PC-9 (cell line): ENCODE measurements at regions not wholly inside any gene's neighbourhood (a gene's known extent, or its start where the extent isn't known, plus 50 kb on each side); places are given as distances from the start of the nearest gene placed in this dataset.

Experiments
- BruUV-seq: library from RNA; stranded (reverse); fragments of 400-500 nt; replicated peaks from 2 replicates; lab custom pipeline; 2021; lab: Mats Ljungman, UMichigan
- CTCF ChIA-PET: fragments of 300-600 bp; sonication (Branson Sonifier 250); formaldehyde crosslinking; loops from one replicate; lab custom pipeline; 2022; ENCODE audit warnings: antibody characterized with exemption; lab: Charles Lee
- POLR2A ChIA-PET: fragments of 300-600 bp; sonication (Branson Sonifier 250); formaldehyde crosslinking; loops from one replicate; lab custom pipeline; 2022; ENCODE audit warnings: antibody characterized with exemption; ENCODE audit not compliant: unreplicated experiment; lab: Charles Lee
- DNase-seq, 2 experiments: peaks; one replicate each; pipeline versions ENCODE4 v3.0.0 to v3.0.0-alpha.2; 2015 to 2022; ENCODE audit warnings: mixed read lengths in 1 of 2
- H2AFZ ChIP-seq: fragments of 200-600 bp; sonication (generic); 2 replicates; pipeline ENCODE4 v1.8.1; 2017; ENCODE audit warnings: antibody characterized with exemption
- H3F3A ChIP-seq: fragments of 200-600 bp; sonication (generic); 2 replicates; pipeline ENCODE4 v1.8.1; 2017; ENCODE audit warnings: antibody characterized with exemption, mild to moderate bottlenecking, low read depth; ENCODE audit not compliant: insufficient read depth
- H3K27ac ChIP-seq: fragments of 200-600 bp; sonication (generic); 2 replicates; pipeline ENCODE4 v1.6.1; 2016; ENCODE audit warnings: mixed run types
- H3K27me3 ChIP-seq: fragments of 200-600 bp; sonication (generic); 2 replicates; pipeline ENCODE4 v1.6.1; 2016; ENCODE audit warnings: low read depth, mixed run types; ENCODE audit not compliant: insufficient read depth
- H3K36me3 ChIP-seq: fragments of 200-600 bp; sonication (generic); 2 replicates; pipeline ENCODE4 v1.6.1; 2016; ENCODE audit warnings: low read depth, mixed run types
- H3K4me1 ChIP-seq: fragments of 200-600 bp; sonication (generic); replicated peaks from 2 replicates; pipeline ENCODE4 v1.6.1; 2016; ENCODE audit warnings: mixed run types; ENCODE audit not compliant: insufficient read depth
- H3K4me2 ChIP-seq: fragments of 200-600 bp; sonication (generic); 2 replicates; pipeline ENCODE4 v1.6.1; 2017; ENCODE audit warnings: mixed run types
- H3K4me3 ChIP-seq: fragments of 200-600 bp; sonication (generic); 2 replicates; pipeline ENCODE4 v1.6.1; 2016; ENCODE audit warnings: mixed run types
- H3K79me2 ChIP-seq: fragments of 200-600 bp; sonication (generic); 2 replicates; pipeline ENCODE4 v1.6.1; 2017; ENCODE audit warnings: low read depth, mixed run types
- H3K9me2 ChIP-seq: fragments of 200-600 bp; sonication (generic); 2 replicates; pipeline ENCODE4 v1.8.1; 2017; ENCODE audit warnings: mild to moderate bottlenecking; ENCODE audit not compliant: insufficient read depth
- H3K9me3 ChIP-seq: fragments of 200-600 bp; sonication (generic); 2 replicates; pipeline ENCODE4 v1.8.1; 2016; ENCODE audit warnings: low read depth; ENCODE audit not compliant: insufficient read depth
- H4K20me1 ChIP-seq: fragments of 200-600 bp; sonication (generic); 2 replicates; pipeline ENCODE4 v1.8.1; 2017; ENCODE audit not compliant: insufficient read depth
- CTCF ChIP-seq: fragments of 200-600 bp; sonication (generic); conservative IDR thresholded peaks from 2 replicates; pipeline ENCODE4 v1.6.1; 2017; ENCODE audit warnings: mixed run types, antibody characterized with exemption, mild to moderate bottlenecking, moderate library complexity
- EZH2 ChIP-seq: fragments of 200-600 bp; sonication (generic); IDR thresholded peaks from 2 replicates; pipeline ENCODE4 v1.8.0; 2017; ENCODE audit warnings: antibody characterized with exemption, low read depth
- intact Hi-C: fragments of 100-400 bp; cut with micrococcal nuclease; formaldehyde crosslinking; loops from one replicate; pipeline ENCODE4 v1.10.0; 2022; ENCODE audit not compliant: unreplicated experiment

- intact Hi-C loops = no loop called here
- no peak for DNase-seq
Observed at GRCh38 chr20:23287354-23288190, 63.0 kb upstream of the NXT1 start.

GRCh38 chr20:23286346-23286745 is 64.2 kb upstream of the NXT1 start:
- H3K4me3 ChIP-seq = no peak overlapping the region
- intact Hi-C loops = no loop called here
- no peak overlapping the region for H3K4me2 ChIP-seq
- CTCF ChIA-PET = no interaction called here
- no peaks in the 10 kb centered on the region for H3K9me3 ChIP-seq
- no TSS peak for BruUV-seq
- no peaks in the 10 kb centered on the region for H3K79me2 ChIP-seq
- no peak for DNase-seq
- H3F3A ChIP-seq = no peaks in the 10 kb centered on the region
- no peaks in the 10 kb centered on the region for H3K9me2 ChIP-seq
- POLR2A ChIA-PET = no interaction called here
- peaks cover 17% of the 10 kb centered on the region for H3K27me3 ChIP-seq
- no peaks in the 10 kb centered on the region for H3K4me1 ChIP-seq
- H3K27ac ChIP-seq = no peak overlapping the region
- H3K36me3 ChIP-seq = no peaks in the 10 kb centered on the region
- H2AFZ ChIP-seq = no peak overlapping the region
- no peaks in the 10 kb centered on the region for H4K20me1 ChIP-seq
- TF ChIP-seq EZH2 (no peak), CTCF (no peak)

More at GRCh38 chr20:23287354-23288190, 63.0 kb upstream of the NXT1 start:
- TF ChIP-seq CTCF (no peak), EZH2 (no peak)
- no peaks in the 10 kb centered on the region for H3K4me1 ChIP-seq
- H3K4me3 ChIP-seq = no peak overlapping the region
- POLR2A ChIA-PET = no interaction called here
- no peaks in the 10 kb centered on the region for H3K9me2 ChIP-seq
- H3K4me2 ChIP-seq = no peak overlapping the region
- H3F3A ChIP-seq = no peaks in the 10 kb centered on the region
- no peaks in the 10 kb centered on the region for H3K9me3 ChIP-seq
- H4K20me1 ChIP-seq = no peaks in the 10 kb centered on the region
- H3K79me2 ChIP-seq = no peaks in the 10 kb centered on the region
- no peaks in the 10 kb centered on the region for H3K36me3 ChIP-seq
- CTCF ChIA-PET = no interaction called here
- no TSS peak for BruUV-seq
- no peak overlapping the region for H2AFZ ChIP-seq
- peaks cover 17% of the 10 kb centered on the region for H3K27me3 ChIP-seq
- H3K27ac ChIP-seq = no peak overlapping the region

GRCh38 chr20:23285536-23285935 is 65.1 kb upstream of the NXT1 start:
- ChIA-PET CTCF (no interaction called here), POLR2A (interaction anchor here (0.6 kb wide), 1 partner anchor 33 kb away, joined by 5 read pairs; no protein-coding TSS in a partner anchor)

More at GRCh38 chr20:23285536-23285935, 65.1 kb upstream of the NXT1 start:
- TF ChIP-seq EZH2 (no peak), CTCF (no peak)
- no peaks in the 10 kb centered on the region for H3K79me2 ChIP-seq
- no peak overlapping the region for H3K4me2 ChIP-seq
- no peak overlapping the region for H3K27ac ChIP-seq
- H3K4me1 ChIP-seq = no peaks in the 10 kb centered on the region
- no peak for DNase-seq
- no TSS peak for BruUV-seq
- peaks cover 16% of the 10 kb centered on the region for H3K27me3 ChIP-seq
- H3K36me3 ChIP-seq = no peaks in the 10 kb centered on the region
- H3K9me2 ChIP-seq = no peaks in the 10 kb centered on the region
- intact Hi-C loops = no loop called here
- H3F3A ChIP-seq = no peaks in the 10 kb centered on the region
- no peaks in the 10 kb centered on the region for H3K9me3 ChIP-seq
- H4K20me1 ChIP-seq = no peaks in the 10 kb centered on the region
- H3K4me3 ChIP-seq = no peak overlapping the region
- H2AFZ ChIP-seq = no peak overlapping the region
